ENCODE measurements at regions not wholly inside any gene's neighbourhood (a gene's known extent, or its start where the extent isn't known, plus 50 kb on each side); places are given as distances from the start of the nearest gene placed in this dataset.

- no peaks in the 10 kb centered on the region for H3K36me3 ChIP-seq (ENCODE audit: control insufficient read depth in 4 of 4, insufficient read depth in 4 of 4, low read length in 4 of 4)
- no peak for TF ChIP-seq CTCF (IDR thresholded peaks at IDR 0.05; ENCODE audit: control extremely low read depth, extremely low read depth)
- no peak for ATAC-seq (ENCODE audit: insufficient read depth, low FRiP score)
- DNase-seq = no peak
- H3K27ac ChIP-seq (ENCODE audit: low read depth in 1 of 2, low read length in 1 of 2) = no peak overlapping the region
- no peak overlapping the region for H3K9ac ChIP-seq (ENCODE audit: insufficient read depth in 1 of 2, low read length in 2 of 2)
- no peaks in the 10 kb centered on the region for H3K9me3 ChIP-seq (ENCODE audit: control insufficient read depth in 4 of 4, insufficient read depth in 3 of 4, low read length in 3 of 4)
- H3K27me3 ChIP-seq (ENCODE audit: control insufficient read depth in 3 of 3, insufficient read depth in 3 of 3, low read length in 2 of 3) = no peaks in the 10 kb centered on the region
- H3K4me1 ChIP-seq (ENCODE audit: control insufficient read depth in 5 of 5, insufficient read depth in 5 of 5, low read length in 5 of 5) = peaks cover 0 to 26% (median 9%) of the 10 kb centered on the region in 5 donors
- 89 to 90% methylated on average over 7 of the region's 7 CpGs for WGBS, 2 donors
- H3K4me3 ChIP-seq = no peak overlapping the region
Measured at GRCh38 chr2:238692562-238692961, 155.3 kb upstream of the TWIST2 start.

GRCh38 chr2:238693337-238694093 is 154.4 kb upstream of the TWIST2 start:
- peak in 1 of 3 donors; percentile 10 for DNase-seq
- no peak overlapping the region for H3K27ac ChIP-seq (ENCODE audit: low read depth in 1 of 2, low read length in 1 of 2)
- no peak overlapping the region for H3K9ac ChIP-seq (ENCODE audit: insufficient read depth in 1 of 2, low read length in 2 of 2)
- ATAC-seq (ENCODE audit: insufficient read depth, low FRiP score) = no peak
- H3K4me3 ChIP-seq = no peak overlapping the region
- no peak for TF ChIP-seq CTCF (IDR thresholded peaks at IDR 0.05; ENCODE audit: control extremely low read depth, extremely low read depth)
- no peaks in the 10 kb centered on the region for H3K36me3 ChIP-seq (ENCODE audit: control insufficient read depth in 4 of 4, insufficient read depth in 4 of 4, low read length in 4 of 4)
- no peaks in the 10 kb centered on the region for H3K27me3 ChIP-seq (ENCODE audit: control insufficient read depth in 3 of 3, insufficient read depth in 3 of 3, low read length in 2 of 3)
- H3K4me1 ChIP-seq (ENCODE audit: control insufficient read depth in 5 of 5, insufficient read depth in 5 of 5, low read length in 5 of 5) = peaks cover 0 to 35% (median 9%) of the 10 kb centered on the region in 5 donors
- WGBS, 2 donors = 90 to 92% methylated on average over 13 of the region's 13 CpGs
- no peaks in the 10 kb centered on the region for H3K9me3 ChIP-seq (ENCODE audit: control insufficient read depth in 4 of 4, insufficient read depth in 3 of 4, low read length in 3 of 4)

- TF ChIP-seq CTCF (IDR thresholded peaks at IDR 0.05; ENCODE audit: control extremely low read depth, extremely low read depth) = no peak
- ATAC-seq (ENCODE audit: insufficient read depth, low FRiP score) (no peak), DNase-seq (no peak)
- H3K4me3 ChIP-seq = no peak overlapping the region
- peaks cover 0 to 38% (median 14%) of the 10 kb centered on the region in 5 donors for H3K4me1 ChIP-seq (ENCODE audit: control insufficient read depth in 5 of 5, insufficient read depth in 5 of 5, low read length in 5 of 5)
- H3K9me3 ChIP-seq (ENCODE audit: control insufficient read depth in 4 of 4, insufficient read depth in 3 of 4, low read length in 3 of 4) = no peaks in the 10 kb centered on the region
- no peaks in the 10 kb centered on the region for H3K36me3 ChIP-seq (ENCODE audit: control insufficient read depth in 4 of 4, insufficient read depth in 4 of 4, low read length in 4 of 4)
- no peaks in the 10 kb centered on the region for H3K27me3 ChIP-seq (ENCODE audit: control insufficient read depth in 3 of 3, insufficient read depth in 3 of 3, low read length in 2 of 3)
- 91 to 95% methylated on average over 8 of the region's 8 CpGs for WGBS, 2 donors
- H3K9ac ChIP-seq (ENCODE audit: insufficient read depth in 1 of 2, low read length in 2 of 2) = no peak overlapping the region
- H3K27ac ChIP-seq (ENCODE audit: low read depth in 1 of 2, low read length in 1 of 2) = no peak overlapping the region
Measured at GRCh38 chr2:238694136-238694755, 153.6 kb upstream of the TWIST2 start.
